ENCODE measurements at regions not wholly inside any gene's neighbourhood (a gene's known extent, or its start where the extent isn't known, plus 50 kb on each side); places are given as distances from the start of the nearest gene placed in this dataset.

DNA sequence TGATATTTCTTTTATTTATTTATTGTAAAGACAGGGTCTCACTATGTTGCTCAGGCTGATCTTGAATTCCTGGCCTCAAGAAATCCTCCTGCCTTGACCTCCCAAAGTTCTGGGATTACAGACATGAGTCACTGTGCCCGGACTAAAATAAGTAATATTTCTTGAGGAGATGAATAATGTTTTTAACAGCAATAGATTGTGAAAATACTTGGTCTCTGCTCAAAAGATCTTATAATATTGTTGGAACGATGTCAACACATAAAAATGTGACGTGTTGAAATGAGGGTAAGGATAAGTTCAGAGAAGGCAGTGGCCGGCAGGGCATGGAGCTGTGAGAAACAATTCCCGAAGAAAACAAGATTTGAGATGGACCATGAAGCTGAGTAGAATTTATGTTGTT, 178.7 kb downstream of the GJA1 start:
- TF ChIP-seq, protein P1, sequence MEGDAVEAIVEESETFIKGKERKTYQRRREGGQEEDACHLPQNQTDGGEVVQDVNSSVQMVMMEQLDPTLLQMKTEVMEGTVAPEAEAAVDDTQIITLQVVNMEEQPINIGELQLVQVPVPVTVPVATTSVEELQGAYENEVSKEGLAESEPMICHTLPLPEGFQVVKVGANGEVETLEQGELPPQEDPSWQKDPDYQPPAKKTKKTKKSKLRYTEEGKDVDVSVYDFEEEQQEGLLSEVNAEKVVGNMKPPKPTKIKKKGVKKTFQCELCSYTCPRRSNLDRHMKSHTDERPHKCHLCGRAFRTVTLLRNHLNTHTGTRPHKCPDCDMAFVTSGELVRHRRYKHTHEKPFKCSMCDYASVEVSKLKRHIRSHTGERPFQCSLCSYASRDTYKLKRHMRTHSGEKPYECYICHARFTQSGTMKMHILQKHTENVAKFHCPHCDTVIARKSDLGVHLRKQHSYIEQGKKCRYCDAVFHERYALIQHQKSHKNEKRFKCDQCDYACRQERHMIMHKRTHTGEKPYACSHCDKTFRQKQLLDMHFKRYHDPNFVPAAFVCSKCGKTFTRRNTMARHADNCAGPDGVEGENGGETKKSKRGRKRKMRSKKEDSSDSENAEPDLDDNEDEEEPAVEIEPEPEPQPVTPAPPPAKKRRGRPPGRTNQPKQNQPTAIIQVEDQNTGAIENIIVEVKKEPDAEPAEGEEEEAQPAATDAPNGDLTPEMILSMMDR (IDR thresholded peaks at IDR 0.05) = no peak
- TF ChIP-seq ZFX (IDR thresholded peaks at IDR 0.05; ENCODE audit: borderline replicate concordance) = no peak
